ENCODE measurements at regions not wholly inside any gene's neighbourhood (a gene's known extent, or its start where the extent isn't known, plus 50 kb on each side); places are given as distances from the start of the nearest gene placed in this dataset.

DNA sequence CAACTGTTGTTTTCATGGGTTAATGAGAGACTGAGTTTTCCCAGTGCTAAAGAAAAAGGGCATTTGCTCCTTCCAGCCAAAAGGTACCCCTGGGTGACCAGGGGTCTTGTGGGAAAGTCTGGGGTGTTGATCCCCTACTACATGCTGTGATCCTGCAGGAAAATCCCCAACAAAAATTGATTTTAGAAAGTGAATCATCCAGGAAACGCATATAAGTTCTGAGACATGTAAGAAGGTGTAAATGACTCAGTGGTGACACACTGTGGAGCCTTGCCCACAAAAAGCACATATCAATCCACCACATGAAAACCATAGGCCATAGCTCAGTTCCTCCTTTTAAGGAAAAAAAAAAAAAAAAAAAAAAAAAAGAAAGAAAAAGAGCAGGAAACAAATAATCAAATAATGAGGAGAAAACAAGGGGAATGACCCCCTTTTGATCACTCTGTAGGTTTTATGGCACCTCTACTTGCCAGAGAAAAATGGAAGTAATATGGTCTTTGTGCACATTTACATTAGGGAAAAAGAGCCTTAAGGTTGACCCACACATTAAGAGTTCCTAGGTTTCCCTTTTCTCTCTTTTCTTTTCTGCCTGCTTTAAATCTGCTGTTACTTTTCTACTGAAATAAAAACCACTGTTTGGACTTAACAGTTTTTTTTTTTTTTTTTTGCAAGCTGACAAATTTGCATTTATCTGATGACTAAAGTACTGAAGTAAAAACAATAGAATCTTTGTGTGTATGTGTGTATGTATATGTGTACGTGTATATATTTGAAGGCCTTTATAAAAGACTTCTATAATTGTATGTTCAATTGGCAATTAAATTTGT is 386.0 kb downstream of the KIF20B start:
- TF ChIP-seq, protein P1, sequence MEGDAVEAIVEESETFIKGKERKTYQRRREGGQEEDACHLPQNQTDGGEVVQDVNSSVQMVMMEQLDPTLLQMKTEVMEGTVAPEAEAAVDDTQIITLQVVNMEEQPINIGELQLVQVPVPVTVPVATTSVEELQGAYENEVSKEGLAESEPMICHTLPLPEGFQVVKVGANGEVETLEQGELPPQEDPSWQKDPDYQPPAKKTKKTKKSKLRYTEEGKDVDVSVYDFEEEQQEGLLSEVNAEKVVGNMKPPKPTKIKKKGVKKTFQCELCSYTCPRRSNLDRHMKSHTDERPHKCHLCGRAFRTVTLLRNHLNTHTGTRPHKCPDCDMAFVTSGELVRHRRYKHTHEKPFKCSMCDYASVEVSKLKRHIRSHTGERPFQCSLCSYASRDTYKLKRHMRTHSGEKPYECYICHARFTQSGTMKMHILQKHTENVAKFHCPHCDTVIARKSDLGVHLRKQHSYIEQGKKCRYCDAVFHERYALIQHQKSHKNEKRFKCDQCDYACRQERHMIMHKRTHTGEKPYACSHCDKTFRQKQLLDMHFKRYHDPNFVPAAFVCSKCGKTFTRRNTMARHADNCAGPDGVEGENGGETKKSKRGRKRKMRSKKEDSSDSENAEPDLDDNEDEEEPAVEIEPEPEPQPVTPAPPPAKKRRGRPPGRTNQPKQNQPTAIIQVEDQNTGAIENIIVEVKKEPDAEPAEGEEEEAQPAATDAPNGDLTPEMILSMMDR (IDR thresholded peaks at IDR 0.05) = no peak
- TF ChIP-seq POLR2A (IDR thresholded peaks at IDR 0.05) = no peak
